ENCODE measurements at regions not wholly inside any gene's neighbourhood (a gene's known extent, or its start where the extent isn't known, plus 50 kb on each side); places are given as distances from the start of the nearest gene placed in this dataset.

- intact Hi-C loops (cut with micrococcal nuclease): no loop called here
- H3K4me1 Mint-ChIP-seq (ENCODE audit: low read depth): no peaks in the 10 kb centered on the region
- no peaks in the 10 kb centered on the region for H3K36me3 Mint-ChIP-seq (ENCODE audit: low read depth)
- DNase-seq: no peak
- H3K27ac Mint-ChIP-seq: no peak overlapping the region
- CTCF ChIA-PET: interaction anchor here (0.5 kb wide), 1 partner anchor 31 kb away, joined by 3 read pairs; no protein-coding TSS in a partner anchor
- no peaks in the 10 kb centered on the region for H3K9me3 Mint-ChIP-seq
- peaks cover 3% of the 10 kb centered on the region for H3K27me3 Mint-ChIP-seq (ENCODE audit: low read depth)
- H3K4me3 Mint-ChIP-seq: no peak overlapping the region
Measured at GRCh38 chr12:14157088-14157747, 175.8 kb upstream of the GRIN2B start.

GRCh38 chr12:14164266-14164665, 182.9 kb upstream of the GRIN2B start:
- intact Hi-C loops (cut with micrococcal nuclease): no loop called here

GRCh38 chr12:14167005-14167628, 185.7 kb upstream of the GRIN2B start:
- no peaks in the 10 kb centered on the region for H3K9me3 Mint-ChIP-seq
- H3K27me3 Mint-ChIP-seq (ENCODE audit: low read depth): peaks cover 4% of the 10 kb centered on the region
- H3K4me3 Mint-ChIP-seq: no peak overlapping the region
- H3K36me3 Mint-ChIP-seq (ENCODE audit: low read depth): no peaks in the 10 kb centered on the region
- intact Hi-C loops (cut with micrococcal nuclease): loop anchor here (1.0 to 2.0 kb wide), 5 partner anchors 303 to 912 kb away; no protein-coding TSS in a partner anchor
- no peaks in the 10 kb centered on the region for H3K4me1 Mint-ChIP-seq (ENCODE audit: low read depth)
- DNase-seq: peak; percentile 59
- no peak overlapping the region for H3K27ac Mint-ChIP-seq
- CTCF ChIA-PET: interaction anchor here (0.7 to 1.7 kb wide), 31 partner anchors 10 to 912 kb away, joined by 3 to 14 read pairs (median 4); no protein-coding TSS in a partner anchor

More at GRCh38 chr12:14164266-14164665, 182.9 kb upstream of the GRIN2B start:
- CTCF ChIA-PET: interaction anchor here (1.1 kb wide), 1 partner anchor 300 kb away, joined by 4 read pairs; no protein-coding TSS in a partner anchor
- no peak for DNase-seq
- Mint-ChIP-seq H3K4me1 (ENCODE audit: low read depth) (no peaks in the 10 kb centered on the region), H3K27ac (no peak overlapping the region), H3K36me3 (ENCODE audit: low read depth) (no peaks in the 10 kb centered on the region), H3K4me3 (no peak overlapping the region), H3K27me3 (ENCODE audit: low read depth) (peaks cover 1% of the 10 kb centered on the region), H3K9me3 (no peaks in the 10 kb centered on the region)

GRCh38 chr12:14169281-14169680, 187.9 kb upstream of the GRIN2B start:
- no peak for DNase-seq
- intact Hi-C loops (cut with micrococcal nuclease): no loop called here
- Mint-ChIP-seq H3K4me1 (ENCODE audit: low read depth) (no peaks in the 10 kb centered on the region), H3K27ac (no peak overlapping the region), H3K36me3 (ENCODE audit: low read depth) (no peaks in the 10 kb centered on the region), H3K9me3 (no peaks in the 10 kb centered on the region), H3K4me3 (no peak overlapping the region), H3K27me3 (ENCODE audit: low read depth) (peaks cover 4% of the 10 kb centered on the region)
- CTCF ChIA-PET: no interaction called here

- H3K27me3 Mint-ChIP-seq (ENCODE audit: low read depth): peaks cover 7% of the 10 kb centered on the region
- no peak for DNase-seq
- no peaks in the 10 kb centered on the region for H3K9me3 Mint-ChIP-seq
- CTCF ChIA-PET: interaction anchor here (0.6 kb wide), 1 partner anchor 934 kb away, joined by 3 read pairs; no protein-coding TSS in a partner anchor
- intact Hi-C loops (cut with micrococcal nuclease): no loop called here
- H3K36me3 Mint-ChIP-seq (ENCODE audit: low read depth): no peaks in the 10 kb centered on the region
- H3K27ac Mint-ChIP-seq: no peak overlapping the region
- no peaks in the 10 kb centered on the region for H3K4me1 Mint-ChIP-seq (ENCODE audit: low read depth)
- H3K4me3 Mint-ChIP-seq: no peak overlapping the region
Measured at GRCh38 chr12:14171106-14171505, 189.7 kb upstream of the GRIN2B start.

- no peaks in the 10 kb centered on the region for H3K36me3 Mint-ChIP-seq (ENCODE audit: low read depth)
- DNase-seq: no peak
- H3K27me3 Mint-ChIP-seq (ENCODE audit: low read depth): peaks cover 5% of the 10 kb centered on the region
- no peaks in the 10 kb centered on the region for H3K9me3 Mint-ChIP-seq
- H3K27ac Mint-ChIP-seq: no peak overlapping the region
- H3K4me3 Mint-ChIP-seq: no peak overlapping the region
- intact Hi-C loops (cut with micrococcal nuclease): no loop called here
- CTCF ChIA-PET: no interaction called here
- no peaks in the 10 kb centered on the region for H3K4me1 Mint-ChIP-seq (ENCODE audit: low read depth)
Measured at GRCh38 chr12:14175206-14175605, 190.3 kb upstream of the ATF7IP start.

GRCh38 chr12:14185427-14186192, 179.9 kb upstream of the ATF7IP start:
- CTCF ChIA-PET: interaction anchor here (0.6 to 2.7 kb wide), 23 partner anchors 8 to 930 kb away, joined by 3 to 10 read pairs (median 4); partner anchors contain the start of gene ATF7IP
- H3K27me3 Mint-ChIP-seq (ENCODE audit: low read depth): peaks cover 5% of the 10 kb centered on the region
- H3K27ac Mint-ChIP-seq: no peak overlapping the region
- peak; percentile 47 for DNase-seq
- intact Hi-C loops (cut with micrococcal nuclease): loop anchor here (1.0 kb wide), 3 partner anchors 53 to 479 kb away; no protein-coding TSS in a partner anchor
- no peaks in the 10 kb centered on the region for H3K36me3 Mint-ChIP-seq (ENCODE audit: low read depth)
- no peak overlapping the region for H3K4me3 Mint-ChIP-seq
- peaks cover 2% of the 10 kb centered on the region for H3K4me1 Mint-ChIP-seq (ENCODE audit: low read depth)
- no peaks in the 10 kb centered on the region for H3K9me3 Mint-ChIP-seq

GRCh38 chr12:14186193-14186502, 179.3 kb upstream of the ATF7IP start:
- intact Hi-C loops (cut with micrococcal nuclease): loop anchor here (1.0 kb wide), 3 partner anchors 52 to 478 kb away; no protein-coding TSS in a partner anchor
- no peak overlapping the region for H3K4me3 Mint-ChIP-seq
- CTCF ChIA-PET: interaction anchor here (0.6 to 2.7 kb wide), 21 partner anchors 9 to 824 kb away, joined by 3 to 10 read pairs (median 4); partner anchors contain the start of gene ATF7IP
- H3K4me1 Mint-ChIP-seq (ENCODE audit: low read depth): peaks cover 2% of the 10 kb centered on the region
- no peak for DNase-seq
- peaks cover 5% of the 10 kb centered on the region for H3K27me3 Mint-ChIP-seq (ENCODE audit: low read depth)
- H3K27ac Mint-ChIP-seq: no peak overlapping the region
- no peaks in the 10 kb centered on the region for H3K9me3 Mint-ChIP-seq
- H3K36me3 Mint-ChIP-seq (ENCODE audit: low read depth): no peaks in the 10 kb centered on the region

- intact Hi-C loops (cut with micrococcal nuclease): no loop called here
- Mint-ChIP-seq H3K27ac (no peak overlapping the region), H3K4me1 (ENCODE audit: low read depth) (peaks cover 2% of the 10 kb centered on the region), H3K27me3 (ENCODE audit: low read depth) (peaks cover 6% of the 10 kb centered on the region), H3K9me3 (no peaks in the 10 kb centered on the region), H3K4me3 (no peak overlapping the region), H3K36me3 (ENCODE audit: low read depth) (no peaks in the 10 kb centered on the region)
- CTCF ChIA-PET: interaction anchor here (1.2 to 2.7 kb wide), 4 partner anchors 10 to 179 kb away, joined by 4 to 10 read pairs (median 5); partner anchors contain the start of gene ATF7IP
- DNase-seq: no peak
Measured at GRCh38 chr12:14187002-14187401, 178.5 kb upstream of the ATF7IP start.

- CTCF ChIA-PET: interaction anchor here (0.7 to 1.0 kb wide), 3 partner anchors 20 to 441 kb away, joined by 3 to 4 read pairs (median 4); no protein-coding TSS in a partner anchor
- Mint-ChIP-seq H3K4me3 (no peak overlapping the region), H3K27ac (no peak overlapping the region), H3K27me3 (ENCODE audit: low read depth) (peaks cover 6% of the 10 kb centered on the region), H3K9me3 (no peaks in the 10 kb centered on the region), H3K36me3 (ENCODE audit: low read depth) (no peaks in the 10 kb centered on the region), H3K4me1 (ENCODE audit: low read depth) (peaks cover 2% of the 10 kb centered on the region)
- DNase-seq: no peak
- intact Hi-C loops (cut with micrococcal nuclease): no loop called here
Measured at GRCh38 chr12:14187966-14188365, 177.5 kb upstream of the ATF7IP start.

- Mint-ChIP-seq H3K36me3 (ENCODE audit: low read depth) (no peaks in the 10 kb centered on the region), H3K27ac (no peak overlapping the region), H3K9me3 (no peaks in the 10 kb centered on the region), H3K4me3 (no peak overlapping the region), H3K4me1 (ENCODE audit: low read depth) (peaks cover 2% of the 10 kb centered on the region), H3K27me3 (ENCODE audit: low read depth) (peaks cover 8% of the 10 kb centered on the region)
- no peak for DNase-seq
- intact Hi-C loops (cut with micrococcal nuclease): no loop called here
- CTCF ChIA-PET: interaction anchor here (0.7 to 1.0 kb wide), 2 partner anchors 21 to 31 kb away, joined by 3 to 4 read pairs; no protein-coding TSS in a partner anchor
Measured at GRCh38 chr12:14188744-14189143, 176.7 kb upstream of the ATF7IP start.

GRCh38 chr12:14190694-14191093, 174.8 kb upstream of the ATF7IP start:
- H3K4me1 Mint-ChIP-seq (ENCODE audit: low read depth): peaks cover 2% of the 10 kb centered on the region
- H3K27me3 Mint-ChIP-seq (ENCODE audit: low read depth): peaks cover 8% of the 10 kb centered on the region
- H3K27ac Mint-ChIP-seq: no peak overlapping the region
- DNase-seq: no peak
- H3K9me3 Mint-ChIP-seq: no peaks in the 10 kb centered on the region
- H3K4me3 Mint-ChIP-seq: no peak overlapping the region
- CTCF ChIA-PET: interaction anchor here (0.7 to 1.1 kb wide), 2 partner anchors 23 to 1048 kb away, joined by 3 to 5 read pairs; no protein-coding TSS in a partner anchor
- H3K36me3 Mint-ChIP-seq (ENCODE audit: low read depth): no peaks in the 10 kb centered on the region
- intact Hi-C loops (cut with micrococcal nuclease): no loop called here

Data from activated naive CD4-positive, alpha-beta T cell treated with anti-CD3 and anti-CD28 coated beads for 36 hours (primary cell).